ENCODE measurements at regions not wholly inside any gene's neighbourhood (a gene's known extent, or its start where the extent isn't known, plus 50 kb on each side); places are given as distances from the start of the nearest gene placed in this dataset.
"Not testable (repeated sequence)": the region's sequence is repeated elsewhere in the genome, so short reads cannot be mapped to it uniquely, and the experiment has no call there.

- DNase-seq (ENCODE audit: low spot score) = no peak
Observed at GRCh38 chr3:5811016-5811415, 623.5 kb downstream of the EDEM1 start.

- no peak for DNase-seq (ENCODE audit: low spot score)
Observed at GRCh38 chr3:5813521-5813920, 626.0 kb downstream of the EDEM1 start.

DNA sequence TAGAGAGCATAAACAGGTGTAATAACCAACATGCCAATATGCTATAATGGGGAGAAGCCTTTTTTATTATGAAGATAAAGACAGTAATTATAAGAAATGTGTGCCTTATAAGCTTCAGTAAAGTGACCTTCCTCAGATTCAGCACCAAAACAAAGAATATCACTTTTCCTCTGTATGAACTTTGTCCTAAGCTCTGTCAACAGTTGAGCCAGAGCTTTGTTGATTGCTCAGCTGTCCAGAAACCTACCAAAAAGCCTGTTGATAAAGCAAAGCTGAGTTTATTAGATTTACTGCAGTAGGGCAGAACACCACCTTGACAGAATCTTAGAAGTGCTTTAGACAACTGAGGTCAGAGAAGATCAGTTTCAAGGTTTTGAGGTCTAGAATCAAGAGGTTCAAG, 635.3 kb downstream of the EDEM1 start:
- DNase-seq (ENCODE audit: low spot score) = no peak

- no peak for DNase-seq (ENCODE audit: low spot score)
Observed at GRCh38 chr3:5826467-5826866, 639.0 kb downstream of the EDEM1 start.

GRCh38 chr3:5828251-5828650, 640.7 kb downstream of the EDEM1 start:
- no peak for DNase-seq (ENCODE audit: low spot score)

DNA sequence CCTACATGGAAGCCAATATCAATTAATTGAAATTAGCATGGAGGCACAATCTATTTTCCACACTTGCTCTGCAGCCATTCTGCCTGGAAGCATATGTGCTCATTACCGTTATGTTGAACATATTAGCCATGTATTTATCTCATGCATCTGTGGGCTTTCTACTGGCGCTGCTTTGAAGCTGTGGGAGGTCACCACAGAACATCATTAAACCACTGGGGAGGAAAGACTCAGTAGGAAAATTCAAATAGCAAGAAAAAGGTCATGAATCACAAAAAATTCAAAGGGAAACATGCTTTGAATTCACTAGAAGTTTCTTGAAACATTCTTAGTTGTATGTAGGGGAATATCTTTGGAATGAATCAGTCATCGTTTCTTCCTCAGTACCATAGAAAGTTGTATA, 652.5 kb downstream of the EDEM1 start:
- no peak for DNase-seq (ENCODE audit: low spot score)

- DNase-seq (ENCODE audit: low spot score) = no peak
Observed at GRCh38 chr3:5841599-5841998, 654.1 kb downstream of the EDEM1 start.

DNA sequence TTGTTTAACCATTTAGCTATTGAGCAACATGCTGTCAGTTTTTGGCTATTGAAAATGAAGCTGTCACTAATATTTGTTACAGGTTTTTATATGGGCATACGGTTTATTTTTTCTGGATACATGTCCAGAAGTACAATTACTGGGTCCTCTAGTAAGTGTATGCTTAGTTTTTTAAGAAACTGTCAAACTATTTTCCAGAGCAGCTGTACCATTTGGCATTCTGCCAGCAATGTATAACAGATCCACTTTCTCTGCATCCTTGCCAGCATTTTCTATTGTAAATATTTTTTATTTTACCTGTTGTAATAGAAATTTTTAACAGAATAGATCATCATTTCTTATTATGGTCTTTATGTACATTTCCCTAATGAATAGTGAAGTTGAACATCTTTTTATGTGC, 658.8 kb downstream of the EDEM1 start:
- DNase-seq (ENCODE audit: low spot score) = no peak

DNA sequence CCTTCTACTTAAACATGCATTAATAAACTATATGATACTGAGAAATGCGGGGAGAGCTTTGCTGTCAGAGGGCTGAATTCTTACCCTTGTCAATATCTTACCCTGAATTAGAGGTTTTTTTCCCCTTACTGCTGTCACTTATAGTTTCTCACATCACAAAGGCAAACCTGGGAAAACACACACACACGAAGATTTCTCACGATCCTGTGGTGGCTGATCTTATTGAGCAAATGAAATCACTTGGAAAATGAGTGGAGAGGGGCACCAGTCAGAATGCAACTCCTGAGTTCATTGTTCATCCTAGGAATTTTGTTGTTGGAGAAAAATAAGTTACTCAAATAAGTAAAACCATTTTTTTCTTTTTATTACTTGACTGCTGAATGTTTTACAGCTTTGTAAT, 673.6 kb downstream of the EDEM1 start:
- no peak for DNase-seq (ENCODE audit: low spot score)

DNA sequence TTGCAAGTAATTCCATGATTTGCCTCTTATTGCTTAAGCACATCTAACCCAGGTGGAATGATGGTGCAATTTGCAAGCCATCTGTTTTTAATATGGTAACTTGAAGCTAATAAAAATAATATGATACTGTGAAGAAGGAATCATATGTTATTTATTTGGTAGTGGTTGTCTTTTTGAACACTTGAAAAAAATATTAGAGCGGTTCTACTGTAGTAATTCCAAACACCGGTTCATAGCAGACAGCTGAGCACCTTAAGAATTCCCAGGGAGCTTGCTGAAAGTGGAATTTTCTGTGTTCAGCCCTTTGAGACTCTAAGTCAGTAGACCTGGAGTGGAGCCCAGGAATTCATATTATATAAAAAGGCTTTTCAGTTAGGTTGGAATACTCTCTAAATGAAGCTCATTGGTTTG, 687.4 kb downstream of the EDEM1 start:
- no peak for DNase-seq (ENCODE audit: low spot score)

GRCh38 chr3:5888851-5889250, 701.3 kb downstream of the EDEM1 start:
- no peak for DNase-seq (ENCODE audit: low spot score)

GRCh38 chr3:5889374-5889773, 701.9 kb downstream of the EDEM1 start:
- DNase-seq (ENCODE audit: low spot score) = no peak

DNA sequence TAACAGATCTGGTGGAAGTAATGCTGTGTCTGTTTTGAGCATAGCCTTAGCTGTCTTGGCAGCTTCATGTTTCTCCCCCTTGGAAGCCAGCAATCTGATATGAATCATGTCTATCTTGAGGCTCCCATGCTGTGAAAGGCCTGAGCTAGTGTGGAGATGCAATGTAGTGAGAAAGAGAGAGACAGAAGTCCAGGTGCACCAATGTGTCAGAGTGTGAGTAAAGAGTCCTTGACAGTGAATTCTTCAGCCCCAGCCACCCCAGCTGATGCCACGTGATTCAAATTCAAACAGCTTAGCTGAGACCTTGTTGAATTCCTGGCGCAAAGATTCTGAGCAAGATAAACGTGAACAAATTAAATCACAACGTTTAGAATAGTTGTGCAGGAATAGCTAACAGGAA, 704.2 kb downstream of the EDEM1 start:
- no peak for DNase-seq (ENCODE audit: low spot score)

- no peak for DNase-seq (ENCODE audit: low spot score)
Observed at GRCh38 chr3:5898106-5898505, 710.6 kb downstream of the EDEM1 start.

GRCh38 chr3:5899014-5899761, 711.7 kb downstream of the EDEM1 start:
- no peak for DNase-seq (ENCODE audit: low spot score)

- DNase-seq (ENCODE audit: low spot score) = no peak
Observed at GRCh38 chr3:5917932-5918331, 730.4 kb downstream of the EDEM1 start.

DNA sequence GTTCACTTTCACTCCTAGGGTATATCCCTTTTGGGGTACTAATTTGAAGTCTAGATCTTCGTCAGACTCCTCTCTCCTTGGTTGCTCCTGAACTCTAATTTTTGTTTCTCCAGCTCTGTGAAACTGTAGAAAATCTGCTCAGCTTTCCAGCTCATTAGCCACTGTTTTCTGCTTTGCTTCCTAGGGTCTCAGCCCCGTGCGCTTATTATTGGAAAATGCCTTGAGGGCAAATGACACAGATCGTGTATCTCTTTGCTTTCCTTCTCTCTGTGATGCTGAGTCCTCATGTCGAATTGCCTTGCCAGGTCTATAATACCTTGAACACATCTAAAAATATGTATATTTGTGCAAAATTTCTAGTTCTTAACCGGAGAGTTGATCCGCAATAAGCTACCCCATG, 731.1 kb downstream of the EDEM1 start:
- no peak for DNase-seq (ENCODE audit: low spot score)

GRCh38 chr3:5929027-5929426, 741.5 kb downstream of the EDEM1 start:
- DNase-seq (ENCODE audit: low spot score) = no peak

DNA sequence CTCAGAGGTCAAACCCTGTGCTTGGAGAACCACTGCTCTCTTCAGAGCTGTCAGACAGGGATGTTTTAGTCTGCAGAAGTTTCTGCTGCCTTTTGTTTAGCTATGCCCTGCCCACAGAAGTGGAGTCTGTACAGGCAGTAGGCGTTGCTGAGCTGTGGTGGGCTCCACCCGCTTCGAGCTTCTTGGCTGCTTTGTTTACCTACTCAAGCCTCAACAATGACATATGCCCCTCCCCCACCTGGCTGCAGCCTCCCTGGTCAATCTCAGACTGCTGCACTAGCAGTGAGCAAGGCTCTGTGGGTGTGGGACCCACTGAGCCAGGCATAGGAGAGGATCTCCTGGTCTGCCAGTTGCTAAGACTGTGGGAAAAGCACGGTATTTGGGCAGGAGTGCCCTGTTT, 756.6 kb downstream of the EDEM1 start:
- not testable (repeated sequence) for DNase-seq (ENCODE audit: low spot score)

- no peak for DNase-seq (ENCODE audit: low spot score)
Observed at GRCh38 chr3:5948084-5948483, 760.6 kb downstream of the EDEM1 start.

DNA sequence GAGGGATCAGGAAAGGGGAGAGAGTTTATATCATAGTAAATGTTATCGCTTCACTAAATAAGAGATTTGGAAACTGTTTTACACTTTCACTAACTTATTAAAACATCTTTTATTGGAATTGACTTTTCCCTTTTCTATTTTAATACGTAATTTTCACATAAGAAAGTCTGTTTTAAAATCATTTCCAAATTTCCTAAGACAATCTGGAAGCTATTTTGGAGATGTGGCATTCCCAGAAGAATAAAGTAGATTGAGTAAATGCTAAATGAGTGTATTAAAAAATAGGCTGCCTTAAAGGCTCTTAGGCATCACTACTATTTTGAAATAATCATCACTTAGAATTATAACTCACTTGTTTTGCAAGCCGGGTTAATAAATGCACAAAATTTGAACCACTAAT, 763.5 kb downstream of the EDEM1 start:
- no peak for DNase-seq (ENCODE audit: low spot score)

- no peak for DNase-seq (ENCODE audit: low spot score)
Observed at GRCh38 chr3:5972586-5972985, 785.1 kb downstream of the EDEM1 start.

DNA sequence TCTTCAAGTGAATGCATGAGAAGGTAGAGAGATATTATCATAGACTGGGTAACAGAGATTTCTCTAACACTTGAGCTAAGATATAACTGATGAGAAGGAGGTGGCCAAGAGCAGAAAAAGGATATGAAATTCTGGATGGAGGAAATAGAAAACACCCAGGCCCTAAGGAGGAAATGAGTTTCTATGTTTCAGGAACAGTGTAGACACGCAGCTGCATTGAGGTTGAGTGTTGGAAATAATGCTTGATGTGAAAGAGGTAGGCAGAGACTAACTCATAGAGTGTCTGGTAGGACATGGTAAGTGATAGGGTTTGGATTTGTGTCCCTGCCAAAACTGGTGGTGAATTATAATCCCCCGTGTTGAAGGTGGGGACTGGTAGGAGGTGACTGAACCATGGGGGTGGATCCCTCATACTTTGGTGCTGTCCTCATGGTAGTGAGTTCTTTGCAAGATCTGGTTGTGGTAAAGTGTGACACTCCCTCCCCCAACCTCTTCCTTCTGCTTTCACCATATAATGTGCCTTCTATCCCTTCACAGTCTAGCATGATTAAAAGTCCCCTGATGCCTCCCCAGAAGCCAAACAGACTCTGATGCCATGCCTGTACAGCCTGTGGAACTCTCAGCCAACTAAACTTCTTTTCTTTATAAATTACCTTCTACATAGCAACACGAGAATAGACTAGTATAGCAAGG, 787.3 kb downstream of the EDEM1 start:
- no peak for DNase-seq (ENCODE audit: low spot score)

DNA sequence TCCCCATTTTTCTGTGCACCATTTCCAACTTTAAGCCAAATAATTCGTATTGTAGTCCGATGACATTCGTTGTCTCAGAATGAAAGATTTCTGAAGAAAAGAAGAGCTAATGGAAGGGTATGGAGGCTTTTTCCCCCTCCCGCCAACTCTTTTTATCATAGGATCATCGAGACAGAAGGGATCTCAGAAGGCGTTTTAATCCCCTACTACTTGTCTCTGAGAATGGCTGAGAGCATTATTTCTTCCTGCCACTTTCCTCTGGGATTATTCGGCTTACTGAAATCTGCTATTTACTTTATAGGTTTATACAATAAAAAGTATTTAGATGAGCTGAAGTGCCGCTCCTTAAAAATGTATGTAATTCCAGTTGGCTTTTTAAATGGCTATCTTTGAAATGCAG, 789.8 kb downstream of the EDEM1 start:
- no peak for DNase-seq (ENCODE audit: low spot score)
